ENCODE measurements at regions not wholly inside any gene's neighbourhood (a gene's known extent, or its start where the extent isn't known, plus 50 kb on each side); places are given as distances from the start of the nearest gene placed in this dataset.

DNA sequence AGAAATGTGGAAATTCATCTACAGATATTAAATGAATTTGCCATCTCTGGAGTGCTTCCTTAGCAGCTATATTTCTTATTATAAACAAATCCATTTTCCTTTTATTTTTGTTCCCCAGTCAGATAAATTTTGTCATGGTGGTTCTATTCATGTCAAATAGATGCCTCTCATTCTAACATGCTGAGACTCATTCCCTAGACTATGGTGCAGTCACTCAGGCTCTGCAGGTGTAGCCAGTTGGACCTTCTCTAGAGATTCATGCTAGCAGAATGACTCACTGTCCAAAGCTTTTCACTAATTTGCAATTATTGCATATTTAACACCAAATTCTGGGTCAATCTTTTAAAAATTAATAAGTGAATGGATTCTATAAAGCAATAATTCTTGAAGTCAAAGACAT is 1392.7 kb downstream of the PCDH7 start:
- no peaks in the 10 kb centered on the region for H3K9me3 ChIP-seq
- TF ChIP-seq, protein P1, sequence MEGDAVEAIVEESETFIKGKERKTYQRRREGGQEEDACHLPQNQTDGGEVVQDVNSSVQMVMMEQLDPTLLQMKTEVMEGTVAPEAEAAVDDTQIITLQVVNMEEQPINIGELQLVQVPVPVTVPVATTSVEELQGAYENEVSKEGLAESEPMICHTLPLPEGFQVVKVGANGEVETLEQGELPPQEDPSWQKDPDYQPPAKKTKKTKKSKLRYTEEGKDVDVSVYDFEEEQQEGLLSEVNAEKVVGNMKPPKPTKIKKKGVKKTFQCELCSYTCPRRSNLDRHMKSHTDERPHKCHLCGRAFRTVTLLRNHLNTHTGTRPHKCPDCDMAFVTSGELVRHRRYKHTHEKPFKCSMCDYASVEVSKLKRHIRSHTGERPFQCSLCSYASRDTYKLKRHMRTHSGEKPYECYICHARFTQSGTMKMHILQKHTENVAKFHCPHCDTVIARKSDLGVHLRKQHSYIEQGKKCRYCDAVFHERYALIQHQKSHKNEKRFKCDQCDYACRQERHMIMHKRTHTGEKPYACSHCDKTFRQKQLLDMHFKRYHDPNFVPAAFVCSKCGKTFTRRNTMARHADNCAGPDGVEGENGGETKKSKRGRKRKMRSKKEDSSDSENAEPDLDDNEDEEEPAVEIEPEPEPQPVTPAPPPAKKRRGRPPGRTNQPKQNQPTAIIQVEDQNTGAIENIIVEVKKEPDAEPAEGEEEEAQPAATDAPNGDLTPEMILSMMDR (IDR thresholded peaks at IDR 0.05): no peak
- TF ChIP-seq POLR2A (IDR thresholded peaks at IDR 0.05) (no peak), POLR2AphosphoS5 (IDR thresholded peaks at IDR 0.05) (no peak)
- no peaks in the 10 kb centered on the region for H3K27me3 ChIP-seq (replicated peaks; ENCODE audit: insufficient read depth)
- H3K4me3 ChIP-seq: no peak overlapping the region
- DNase-seq (ENCODE audit: low spot score): no peak
- no peak overlapping the region for H3K27ac ChIP-seq
- H3K4me1 ChIP-seq (replicated peaks): no peaks in the 10 kb centered on the region
- intact Hi-C loops (cut with DNase I): no loop called here
- H3K36me3 ChIP-seq: no peaks in the 10 kb centered on the region

DNA sequence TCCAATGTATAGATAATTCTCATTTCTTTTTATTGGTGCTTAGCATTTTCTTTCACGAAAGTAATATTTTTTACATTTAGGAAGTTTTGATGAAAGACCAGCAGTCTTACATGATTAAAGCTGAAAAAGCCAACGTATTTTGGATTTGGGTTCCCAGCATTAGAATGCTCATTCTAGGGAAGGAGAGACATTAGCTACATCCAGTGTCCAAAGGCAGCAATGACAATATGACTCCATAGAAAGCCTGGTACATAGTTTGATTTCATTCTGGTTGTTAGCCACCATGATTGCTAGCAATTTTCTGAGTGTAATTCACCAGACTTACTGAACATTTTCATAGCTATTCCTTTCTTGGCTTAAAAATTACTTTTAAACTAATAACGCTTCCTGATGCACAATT is 1397.5 kb downstream of the PCDH7 start:
- no peak overlapping the region for H3K27ac ChIP-seq
- DNase-seq (ENCODE audit: low spot score): no peak
- H3K27me3 ChIP-seq (replicated peaks; ENCODE audit: insufficient read depth): no peaks in the 10 kb centered on the region
- intact Hi-C loops (cut with DNase I): no loop called here
- no peak overlapping the region for H3K4me3 ChIP-seq
- TF ChIP-seq POLR2A (IDR thresholded peaks at IDR 0.05): no peak
- no peak for TF ChIP-seq POLR2AphosphoS5 (IDR thresholded peaks at IDR 0.05)
- TF ChIP-seq, protein P1 (IDR thresholded peaks at IDR 0.05): no peak
- H3K4me1 ChIP-seq (replicated peaks): no peaks in the 10 kb centered on the region
- 75% methylated on average over 3 of the region's 3 CpGs for WGBS
- H3K36me3 ChIP-seq: no peaks in the 10 kb centered on the region
- H3K9me3 ChIP-seq: no peaks in the 10 kb centered on the region

DNA sequence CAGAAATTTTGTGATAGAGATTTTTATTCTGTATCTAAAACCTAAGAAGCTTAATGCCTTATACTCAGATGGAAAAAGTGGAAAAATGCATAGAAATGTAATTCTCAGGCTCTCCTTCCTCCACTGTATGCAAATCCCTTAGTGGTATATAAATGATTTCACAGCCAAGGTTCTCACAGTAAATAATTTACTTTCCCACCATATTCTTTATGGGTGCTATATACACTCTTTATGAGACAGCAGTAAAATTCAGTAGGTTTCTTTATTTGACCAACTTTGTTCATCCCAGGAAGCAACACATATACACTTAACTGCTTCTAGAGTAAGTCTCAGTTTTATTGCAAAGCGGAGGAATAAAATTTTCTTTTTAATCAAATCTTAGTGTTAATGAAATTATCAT is 1399.7 kb downstream of the PCDH7 start:
- 98% methylated on average over 1 of the region's 1 CpG for WGBS
- Histone ChIP-seq H3K4me3 (no peak overlapping the region), H3K4me1 (replicated peaks) (no peaks in the 10 kb centered on the region), H3K27ac (no peak overlapping the region), H3K36me3 (no peaks in the 10 kb centered on the region), H3K27me3 (replicated peaks; ENCODE audit: insufficient read depth) (no peaks in the 10 kb centered on the region), H3K9me3 (no peaks in the 10 kb centered on the region)
- TF ChIP-seq POLR2AphosphoS5 (IDR thresholded peaks at IDR 0.05) (no peak), POLR2A (IDR thresholded peaks at IDR 0.05) (no peak)
- TF ChIP-seq, protein P1 (IDR thresholded peaks at IDR 0.05): no peak
- intact Hi-C loops (cut with DNase I): no loop called here
- DNase-seq (ENCODE audit: low spot score): no peak

DNA sequence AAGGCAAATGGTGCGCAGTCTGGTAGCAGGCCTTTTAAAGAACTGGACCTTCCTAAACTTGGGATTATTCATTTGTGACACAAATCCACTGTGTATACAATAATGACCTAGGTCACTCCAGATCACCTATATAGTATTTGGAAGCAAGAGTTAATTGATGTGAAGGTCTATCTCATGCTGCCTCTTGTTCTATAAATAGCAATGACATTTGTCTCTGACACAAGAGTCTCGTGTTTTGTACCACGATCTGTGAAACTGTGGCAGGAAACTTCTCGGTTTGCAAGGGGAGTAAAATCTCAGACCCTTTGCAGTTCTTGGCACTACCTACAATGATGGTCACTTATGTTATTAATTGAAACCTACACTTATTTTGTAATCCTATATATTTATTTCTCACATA is 1408.4 kb downstream of the PCDH7 start:
- no peak for DNase-seq (ENCODE audit: low spot score)
- Histone ChIP-seq H3K27ac (no peak overlapping the region), H3K36me3 (no peaks in the 10 kb centered on the region), H3K4me3 (no peak overlapping the region), H3K9me3 (no peaks in the 10 kb centered on the region), H3K4me1 (replicated peaks) (no peaks in the 10 kb centered on the region), H3K27me3 (replicated peaks; ENCODE audit: insufficient read depth) (no peaks in the 10 kb centered on the region)
- WGBS: 90% methylated on average over 4 of the region's 4 CpGs
- TF ChIP-seq, protein P1 (IDR thresholded peaks at IDR 0.05): no peak
- TF ChIP-seq POLR2A (IDR thresholded peaks at IDR 0.05): no peak
- no peak for TF ChIP-seq POLR2AphosphoS5 (IDR thresholded peaks at IDR 0.05)
- intact Hi-C loops (cut with DNase I): no loop called here

DNA sequence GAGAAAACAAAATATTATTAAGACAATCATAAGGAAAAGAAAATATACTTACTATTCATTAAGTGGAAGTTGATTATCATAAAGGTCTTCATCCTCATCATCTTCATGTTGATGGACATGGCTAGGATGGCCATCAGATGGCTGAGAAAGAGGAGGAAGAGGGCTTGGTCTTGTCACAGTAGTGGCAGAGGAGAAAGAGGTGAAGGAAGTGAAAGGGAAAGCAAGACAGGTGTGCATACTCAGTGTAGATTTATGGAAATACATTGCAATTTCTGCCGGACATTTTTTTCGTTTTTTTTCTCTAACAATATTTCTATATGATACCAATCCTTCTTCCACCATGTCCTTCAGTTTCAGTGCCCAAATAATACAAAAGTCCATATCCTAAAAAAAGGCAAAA is 1409.8 kb downstream of the PCDH7 start:
- TF ChIP-seq, protein P1 (IDR thresholded peaks at IDR 0.05): no peak
- no peak for TF ChIP-seq POLR2A (IDR thresholded peaks at IDR 0.05)
- TF ChIP-seq POLR2AphosphoS5 (IDR thresholded peaks at IDR 0.05): no peak
- intact Hi-C loops (cut with DNase I): no loop called here
- no peaks in the 10 kb centered on the region for H3K4me1 ChIP-seq (replicated peaks)
- no peak overlapping the region for H3K27ac ChIP-seq
- H3K36me3 ChIP-seq: no peaks in the 10 kb centered on the region
- no peak for DNase-seq (ENCODE audit: low spot score)
- H3K4me3 ChIP-seq: no peak overlapping the region
- 92% methylated on average over 2 of the region's 2 CpGs for WGBS
- H3K27me3 ChIP-seq (replicated peaks; ENCODE audit: insufficient read depth): no peaks in the 10 kb centered on the region
- H3K9me3 ChIP-seq: no peaks in the 10 kb centered on the region
